Bone marrow (tissue), 2 donors: ENCODE measurements at regions not wholly inside any gene's neighbourhood (a gene's known extent, or its start where the extent isn't known, plus 50 kb on each side); places are given as distances from the start of the nearest gene placed in this dataset.

Experiments
- DNase-seq, 2 donors: peaks; one replicate each; lab custom pipeline; 2025; lab: John Stamatoyannopoulos, UW

DNA sequence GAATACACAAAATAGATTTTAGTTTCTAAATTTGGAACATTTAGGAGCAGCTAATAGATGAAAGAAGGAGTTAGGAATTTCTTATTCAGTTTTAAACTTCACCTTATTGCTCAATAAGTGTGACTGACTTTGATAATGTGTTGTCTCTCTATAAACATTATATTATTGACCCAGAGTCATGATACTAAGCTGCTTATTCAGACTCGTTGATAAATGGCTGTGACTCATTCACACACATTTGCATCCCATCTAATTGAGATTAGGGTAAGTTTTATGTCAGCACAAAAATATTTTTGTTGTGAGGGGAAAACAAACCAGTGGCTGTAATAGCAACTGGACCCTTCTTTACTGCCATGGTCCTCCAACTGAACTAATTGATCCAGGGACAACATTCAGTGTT is 137.6 kb downstream of the GOLIM4 start:
- DNase-seq: no peak

DNA sequence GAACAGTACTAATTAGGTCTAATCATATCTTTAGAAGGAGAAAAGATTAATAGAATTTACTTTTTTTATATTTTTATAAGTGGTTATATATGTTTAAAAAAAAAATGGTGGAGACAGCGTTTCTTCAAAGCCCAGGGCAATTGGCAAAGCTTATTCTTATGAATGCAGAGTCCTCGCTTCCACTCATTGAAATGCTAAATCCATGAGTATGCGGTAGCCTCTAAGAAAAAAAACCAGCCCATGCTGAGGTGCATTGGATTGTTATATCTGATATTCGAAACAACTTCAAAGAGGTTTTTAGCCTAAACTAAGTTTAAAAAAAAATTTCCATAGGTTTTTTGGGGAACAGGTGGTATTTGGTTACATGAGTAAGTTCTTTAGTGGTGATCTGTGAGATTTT is 142.8 kb downstream of the GOLIM4 start:
- DNase-seq: no peak

DNA sequence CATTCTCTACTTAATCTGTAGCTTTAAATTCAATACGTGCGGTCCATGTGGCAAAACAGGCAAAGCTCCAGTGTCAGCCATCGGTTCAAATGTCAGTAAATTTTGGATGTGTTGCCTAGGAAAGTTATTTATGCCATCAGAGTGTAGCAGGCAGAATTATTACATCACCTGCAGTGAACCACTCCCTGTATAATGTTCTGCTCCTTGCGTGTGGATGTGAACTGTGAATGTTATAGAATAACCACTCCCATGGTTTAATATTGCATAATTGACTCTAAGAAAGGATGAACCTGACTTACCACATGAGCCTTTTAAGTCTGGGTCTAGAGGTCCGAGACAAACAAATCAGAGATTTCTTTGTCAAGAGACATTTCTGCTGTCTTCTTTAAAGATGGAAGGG is 145.5 kb downstream of the GOLIM4 start:
- DNase-seq: no peak

DNA sequence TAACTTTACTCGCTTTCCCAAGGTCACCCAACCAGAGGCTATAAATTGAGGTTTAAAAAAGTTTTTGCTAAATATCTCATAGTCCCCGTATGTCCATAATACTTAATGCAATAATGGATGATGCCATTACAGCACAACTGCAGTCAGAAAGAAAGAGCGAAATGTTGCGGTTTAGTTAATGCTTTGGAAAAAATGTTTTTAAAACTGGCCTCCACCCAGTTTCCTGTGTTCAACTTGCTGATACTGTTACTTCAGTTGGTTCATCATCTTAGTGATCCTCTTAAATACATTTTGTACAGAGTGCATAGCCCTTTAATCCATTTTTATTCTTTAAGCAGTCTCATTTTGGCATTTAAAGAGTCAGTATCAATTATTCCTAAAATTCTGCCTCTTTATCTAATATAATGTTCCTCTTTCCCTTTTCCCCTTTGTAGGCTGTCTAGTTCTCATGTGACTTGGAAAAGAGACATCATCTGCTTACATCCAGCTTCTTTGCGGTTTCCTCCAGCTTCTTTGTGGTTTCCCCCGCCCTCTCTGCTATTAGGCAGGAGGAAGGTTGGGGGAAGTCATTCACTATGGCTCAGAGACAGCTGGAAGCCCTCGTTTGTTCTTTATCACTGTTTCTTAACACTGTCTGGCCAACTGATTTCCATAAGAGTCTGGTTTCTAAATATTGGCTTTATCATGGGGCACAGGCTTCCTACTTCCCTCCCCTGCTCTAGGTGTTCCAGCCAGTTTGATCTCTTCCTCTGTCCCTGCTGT is 154.3 kb downstream of the GOLIM4 start:
- peak; percentile 3 to 38 for DNase-seq

DNA sequence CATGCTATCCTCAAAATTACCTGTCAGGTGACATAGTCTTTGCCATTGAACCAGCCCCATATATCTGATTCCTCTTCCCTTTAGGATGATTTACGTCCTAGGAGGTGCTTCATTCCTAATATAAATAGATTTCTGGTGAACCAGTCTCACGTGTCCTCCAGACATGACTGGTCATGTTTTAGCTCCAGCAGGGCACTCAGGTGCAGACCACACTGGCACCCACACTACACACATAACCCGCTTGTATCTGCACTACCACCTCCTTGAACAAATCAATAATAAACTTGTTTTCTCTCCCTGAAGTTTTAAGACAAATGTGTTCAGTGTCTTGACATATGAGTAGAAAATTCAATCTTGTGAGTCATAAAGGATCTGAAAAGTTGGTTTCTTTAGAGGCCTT is 155.5 kb downstream of the GOLIM4 start:
- DNase-seq: no peak

DNA sequence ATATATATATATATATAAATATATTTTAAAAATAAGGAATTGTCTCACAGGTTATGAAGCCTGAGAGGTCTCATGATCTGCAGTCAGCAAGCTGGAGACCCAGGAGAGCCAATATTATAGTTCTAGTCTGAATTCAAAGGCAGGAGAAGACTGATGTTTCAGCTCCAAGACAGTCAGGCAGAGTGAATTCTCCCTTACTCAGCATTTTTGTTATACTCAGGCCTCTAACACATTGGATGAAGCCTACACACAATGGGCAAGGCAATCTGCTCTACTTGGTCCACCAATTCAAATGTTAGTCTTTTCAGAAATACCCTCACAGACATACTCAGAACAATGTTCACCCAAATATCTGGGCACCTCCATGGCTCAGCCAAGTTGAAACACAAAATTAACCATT is 157.2 kb downstream of the GOLIM4 start:
- no peak for DNase-seq

DNA sequence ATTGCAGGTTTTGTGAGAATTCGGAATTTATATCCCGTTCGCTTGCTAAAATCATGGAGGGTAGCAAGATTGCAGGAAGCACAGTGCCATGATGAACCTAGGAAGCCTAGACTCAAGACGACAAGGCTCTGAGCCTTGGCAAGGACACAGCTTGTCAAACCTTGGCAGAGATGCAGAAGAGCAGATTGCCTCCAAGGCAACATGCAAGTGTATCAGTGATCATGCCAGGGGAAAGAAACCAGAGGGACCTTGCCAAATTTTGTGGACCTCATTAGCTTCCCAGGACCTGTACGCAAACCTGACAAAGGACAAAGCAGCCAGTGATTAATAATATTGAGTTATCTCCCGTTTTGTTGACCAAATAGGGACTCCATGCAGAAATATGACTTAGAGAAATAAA is 159.7 kb downstream of the GOLIM4 start:
- DNase-seq: no peak

DNA sequence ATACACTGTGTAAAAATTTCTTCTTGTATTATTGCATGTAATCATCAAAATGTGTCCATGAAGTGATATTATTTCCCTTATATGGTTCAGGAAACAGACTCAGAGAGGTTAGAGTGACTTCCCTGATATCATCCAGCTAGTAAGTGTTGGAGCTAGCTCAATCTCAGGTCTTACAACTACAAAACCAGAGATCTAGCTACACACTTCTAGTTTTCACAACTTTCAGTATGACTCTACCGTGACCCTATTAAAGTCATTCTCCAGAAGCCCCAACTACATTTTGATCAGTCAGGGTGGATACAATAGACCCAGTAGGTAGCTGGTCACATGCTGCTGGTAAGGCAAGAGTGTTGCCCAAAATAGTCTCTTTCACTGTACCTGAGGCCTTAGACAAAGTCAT is 165.3 kb downstream of the GOLIM4 start:
- no peak for DNase-seq

DNA sequence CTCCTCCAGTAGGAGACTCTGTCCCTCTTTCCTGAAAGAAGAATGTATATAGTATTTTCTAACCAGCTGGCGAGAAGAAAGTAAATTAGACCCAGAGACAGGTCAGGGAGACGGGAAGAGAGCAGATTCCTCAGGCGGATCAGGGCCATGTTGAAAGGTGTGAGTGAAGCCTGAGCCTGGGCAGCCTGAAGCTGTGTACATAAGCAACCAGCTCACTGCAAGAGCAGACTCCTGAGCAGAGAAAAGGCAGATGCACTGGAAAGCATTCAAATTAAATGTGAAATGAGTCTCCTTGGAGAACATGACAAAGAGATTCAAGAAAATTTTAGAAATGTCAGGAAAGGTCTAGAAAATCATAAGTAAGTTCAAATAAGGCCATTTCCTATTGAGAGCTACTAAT is 165.8 kb downstream of the GOLIM4 start:
- no peak for DNase-seq

DNA sequence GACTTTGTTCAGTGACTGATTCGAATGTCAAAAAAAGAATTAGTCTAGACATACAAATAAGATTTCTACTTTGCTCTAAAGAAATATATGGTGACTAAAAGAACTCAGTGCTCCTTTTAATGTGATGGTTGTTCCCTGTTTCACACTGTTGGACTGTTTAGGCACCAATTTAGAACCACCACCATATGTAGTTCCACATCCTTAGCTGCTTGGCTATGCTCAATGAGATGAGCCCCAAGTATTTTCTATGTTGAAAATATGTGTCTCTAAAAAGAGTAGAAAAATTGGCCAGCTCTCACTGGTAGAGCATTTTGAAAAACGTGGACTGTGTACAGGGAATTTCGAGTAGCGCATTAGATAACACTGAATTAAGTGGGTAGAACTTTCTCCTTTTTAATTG is 167.3 kb downstream of the GOLIM4 start:
- no peak for DNase-seq

DNA sequence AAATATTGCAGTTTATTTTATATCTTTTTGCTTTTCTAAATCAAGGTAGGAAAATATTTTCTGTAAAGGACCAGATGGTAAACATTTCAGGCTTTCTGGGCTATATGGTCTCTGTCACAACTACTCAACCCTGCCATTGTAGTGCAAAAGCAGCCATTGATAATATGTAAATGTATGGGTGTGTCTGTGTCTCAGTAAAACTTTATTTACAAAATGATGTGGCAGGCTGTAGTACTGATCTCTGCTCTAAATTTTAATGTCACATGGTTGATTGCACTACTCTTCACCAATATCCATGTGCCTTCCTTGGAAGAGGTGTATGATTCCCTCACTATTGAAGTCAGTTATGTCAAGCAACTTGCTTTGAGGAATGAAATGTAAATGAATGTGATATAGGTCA is 175.0 kb downstream of the GOLIM4 start:
- no peak for DNase-seq

DNA sequence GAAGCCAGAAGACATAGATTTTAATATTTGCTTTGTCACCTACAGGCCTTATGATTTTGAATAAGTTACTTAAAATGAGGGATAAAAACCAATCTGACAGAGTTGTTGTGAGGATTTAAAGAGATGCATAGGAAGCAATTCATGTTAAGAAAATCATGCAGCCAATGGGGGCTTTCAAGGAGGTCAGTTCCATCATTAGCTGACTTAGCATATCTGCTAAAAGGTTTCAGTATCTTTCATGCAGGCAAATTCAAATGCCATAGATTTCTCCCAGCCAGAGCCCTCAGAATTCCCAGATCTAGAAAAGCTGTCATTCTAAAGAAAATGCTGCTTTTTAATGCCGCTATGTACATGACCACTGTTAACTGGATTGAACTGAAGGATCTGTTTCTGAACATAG is 176.1 kb downstream of the GOLIM4 start:
- DNase-seq: no peak

DNA sequence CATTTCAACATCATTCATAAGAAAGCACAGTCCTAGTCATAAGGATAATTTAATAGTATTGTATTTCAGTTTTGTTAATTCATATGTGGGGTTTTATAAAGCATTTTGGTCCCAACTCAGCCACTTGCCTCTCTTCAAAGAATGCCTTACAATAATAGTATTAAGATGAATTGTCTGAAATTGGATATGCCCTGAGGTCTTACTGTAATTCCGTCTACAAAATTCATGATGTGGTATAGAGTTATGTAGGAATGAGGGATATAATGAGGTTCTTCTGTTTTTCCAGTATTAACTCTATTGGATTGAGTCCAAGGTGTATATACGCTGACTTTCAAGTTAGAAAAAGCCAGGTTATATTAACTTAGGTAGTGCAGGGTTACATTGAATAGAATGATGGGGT is 177.0 kb downstream of the GOLIM4 start:
- no peak for DNase-seq

DNA sequence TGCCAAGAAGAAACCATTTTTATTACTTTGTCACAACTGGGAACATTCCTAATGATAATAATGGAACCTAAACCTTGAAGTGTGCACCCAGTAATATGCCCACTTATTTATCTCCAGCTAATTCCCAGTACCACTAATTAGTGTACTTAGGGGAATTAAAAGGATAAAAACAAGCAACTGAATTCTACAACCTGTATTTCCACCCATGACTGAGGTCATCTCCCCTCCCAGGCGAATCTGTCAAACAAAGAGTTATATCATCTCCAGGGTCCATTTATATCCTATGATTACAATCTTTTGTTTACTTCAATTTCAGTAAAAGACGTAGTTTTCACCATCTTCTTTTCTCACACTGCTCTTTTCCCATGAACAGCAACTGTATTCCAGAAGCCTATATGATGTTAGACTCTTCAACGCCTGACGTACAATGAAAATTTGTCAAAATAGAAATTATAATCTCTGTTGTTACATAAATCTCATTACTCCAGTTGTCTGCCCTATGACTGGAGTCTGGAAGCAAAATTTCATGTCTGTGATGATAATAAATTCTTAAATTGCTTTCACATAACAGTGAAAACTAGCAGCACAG is 177.6 kb downstream of the GOLIM4 start:
- no peak for DNase-seq

DNA sequence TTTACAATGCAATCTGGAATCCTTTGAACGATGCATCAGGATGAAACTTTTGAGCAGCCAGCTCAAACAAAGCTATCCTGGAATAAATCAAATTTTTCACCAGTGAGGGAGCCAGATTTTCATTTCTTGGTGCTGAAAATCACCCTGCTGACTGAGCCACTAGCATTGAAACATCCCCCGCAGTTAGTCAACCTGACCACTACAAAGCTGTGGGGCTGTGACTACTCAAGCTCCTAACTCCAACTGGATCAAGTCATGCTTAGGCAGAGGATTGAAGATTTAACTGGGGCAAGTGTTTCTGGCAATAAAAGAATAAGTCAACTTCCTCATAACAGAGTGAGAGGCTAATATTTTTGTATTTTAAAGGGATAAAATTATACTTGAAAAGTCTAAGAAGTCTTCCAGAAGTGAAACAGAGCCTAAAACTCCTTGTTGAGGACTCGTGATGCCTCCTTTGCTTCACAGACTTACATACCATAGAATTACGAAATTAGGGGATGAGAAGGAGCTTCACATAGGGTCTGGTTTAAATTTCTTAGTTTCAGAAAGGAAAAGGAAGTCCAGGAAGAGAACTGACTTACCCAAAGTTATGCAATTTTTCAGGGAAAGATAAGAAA is 177.8 kb downstream of the SERPINI1 start:
- no peak for DNase-seq

DNA sequence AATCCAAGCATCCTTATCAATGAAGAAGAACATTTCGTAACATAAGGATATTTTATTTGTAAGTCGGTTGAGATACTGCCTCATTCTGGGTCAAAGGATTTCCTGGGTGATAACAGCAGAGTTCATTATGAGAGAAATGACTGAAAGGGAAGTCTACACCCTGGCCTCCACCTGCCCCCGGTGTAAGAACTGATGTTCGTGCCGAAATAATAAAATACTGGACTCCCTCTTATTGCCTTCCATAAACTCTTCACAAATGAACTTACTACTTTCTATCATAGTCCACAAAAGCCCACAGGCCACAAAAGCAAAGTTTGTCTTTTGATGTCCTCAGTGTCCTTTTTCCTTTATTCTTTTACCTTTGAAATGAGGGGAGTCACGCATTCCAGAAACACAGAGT is 174.4 kb downstream of the SERPINI1 start:
- no peak for DNase-seq

DNA sequence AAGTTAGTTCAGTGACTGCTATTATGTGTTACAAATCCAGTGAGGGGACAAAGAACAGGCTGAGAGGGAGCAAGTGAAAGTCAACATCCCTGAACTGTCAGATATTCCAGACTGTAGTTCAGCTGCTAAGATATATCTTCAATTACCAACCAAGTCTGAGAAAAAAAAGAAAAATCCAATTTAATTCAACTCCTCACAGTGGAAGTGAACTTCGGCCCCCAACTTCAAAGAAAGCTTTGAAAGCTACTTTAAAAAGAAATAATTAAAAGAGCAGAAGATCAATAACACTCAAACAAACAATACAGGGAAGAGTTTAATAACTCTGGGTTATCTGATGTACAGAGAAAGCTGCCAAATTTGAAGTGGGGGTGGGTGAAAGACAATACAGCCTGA is 174.0 kb downstream of the SERPINI1 start:
- DNase-seq: no peak

DNA sequence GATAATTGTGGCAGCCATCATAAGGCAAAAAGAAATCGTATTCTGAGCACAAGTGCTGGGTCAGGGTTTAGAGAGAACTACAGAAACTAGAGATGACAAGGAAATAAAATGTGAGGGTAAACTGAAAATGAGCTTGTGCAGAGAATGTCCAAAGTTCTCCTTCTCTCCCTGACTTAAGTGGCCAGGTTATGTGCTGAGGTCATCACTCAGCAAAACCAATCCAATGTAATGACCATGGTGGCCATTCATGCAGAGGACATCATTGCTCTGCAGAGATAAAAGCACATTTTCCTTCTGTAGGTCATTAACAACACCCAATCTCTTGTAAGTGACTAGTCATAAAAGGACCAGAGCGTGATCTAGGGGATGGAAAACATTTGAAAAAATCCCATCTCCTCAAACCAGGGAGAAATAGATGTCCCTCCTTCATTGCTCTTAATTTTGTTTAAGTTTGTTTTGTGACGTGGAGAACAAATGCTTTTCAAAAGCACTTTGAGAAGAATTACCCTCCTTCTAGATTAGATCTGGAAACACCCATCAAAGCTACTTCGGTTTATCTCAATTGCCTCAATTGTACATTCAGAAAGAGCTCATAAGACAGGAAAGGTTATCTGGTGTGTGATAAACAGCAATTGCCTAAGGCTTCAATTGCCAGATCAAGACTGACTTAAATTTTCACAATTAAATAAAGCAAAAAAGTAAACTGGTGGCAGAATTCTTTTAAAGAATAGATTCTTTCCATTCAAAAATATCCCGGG is 173.4 kb downstream of the SERPINI1 start:
- DNase-seq: no peak

DNA sequence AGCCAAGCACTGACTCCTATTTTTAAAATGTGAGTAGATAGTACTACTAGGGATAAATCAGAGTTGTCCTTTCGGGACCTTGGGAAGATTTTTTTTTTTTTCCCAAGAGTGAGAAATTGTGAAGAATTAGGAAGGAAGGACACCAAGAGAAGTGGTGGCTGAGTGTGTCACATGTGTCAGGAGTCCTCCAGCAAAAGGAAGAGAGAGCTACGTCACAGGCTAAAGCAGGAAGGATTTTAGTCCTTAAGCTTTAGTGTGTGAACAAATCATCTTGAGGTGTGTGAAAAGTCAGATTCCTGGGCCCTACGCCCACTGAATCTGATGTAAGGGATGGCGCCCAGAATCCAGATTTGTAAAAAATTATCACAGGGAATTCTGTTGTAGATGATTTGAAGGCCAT is 172.7 kb downstream of the SERPINI1 start:
- DNase-seq: no peak

DNA sequence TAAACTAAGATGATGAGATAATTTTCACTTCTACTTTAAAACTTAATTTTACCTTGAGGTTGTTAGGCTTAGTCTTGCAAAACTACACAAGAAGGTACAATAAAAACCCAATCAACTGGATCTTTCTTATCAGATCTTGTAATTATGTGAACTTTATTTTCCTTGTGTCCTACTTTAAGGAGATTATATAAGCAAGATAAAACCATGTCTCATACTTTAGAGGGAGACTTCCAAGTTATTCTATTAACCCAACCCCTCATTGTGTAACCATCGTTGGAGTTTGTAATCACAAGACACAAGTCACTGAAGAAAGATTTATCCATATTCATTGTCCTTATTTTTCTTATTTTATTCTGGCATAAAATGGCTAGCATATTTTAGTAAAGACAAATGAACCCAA is 165.6 kb downstream of the SERPINI1 start:
- DNase-seq: no peak

DNA sequence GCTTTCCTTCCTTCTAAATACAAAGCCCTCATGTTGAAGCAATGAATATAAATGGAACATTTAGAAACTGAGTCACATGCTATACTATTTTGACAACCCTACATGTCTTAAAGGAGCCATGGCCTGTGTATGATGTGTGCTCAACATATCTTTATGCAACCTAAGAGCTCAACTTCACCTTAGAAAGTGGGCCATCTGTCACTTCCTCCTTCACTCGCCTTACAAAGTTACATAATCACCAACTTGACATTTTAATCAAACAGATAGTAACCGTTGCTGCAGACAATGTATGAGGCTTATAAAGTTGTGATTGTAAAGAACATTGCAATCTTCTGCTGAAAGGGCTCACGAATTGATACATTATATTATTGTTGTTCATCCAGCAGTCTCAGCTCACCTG is 163.6 kb downstream of the SERPINI1 start:
- no peak for DNase-seq

DNA sequence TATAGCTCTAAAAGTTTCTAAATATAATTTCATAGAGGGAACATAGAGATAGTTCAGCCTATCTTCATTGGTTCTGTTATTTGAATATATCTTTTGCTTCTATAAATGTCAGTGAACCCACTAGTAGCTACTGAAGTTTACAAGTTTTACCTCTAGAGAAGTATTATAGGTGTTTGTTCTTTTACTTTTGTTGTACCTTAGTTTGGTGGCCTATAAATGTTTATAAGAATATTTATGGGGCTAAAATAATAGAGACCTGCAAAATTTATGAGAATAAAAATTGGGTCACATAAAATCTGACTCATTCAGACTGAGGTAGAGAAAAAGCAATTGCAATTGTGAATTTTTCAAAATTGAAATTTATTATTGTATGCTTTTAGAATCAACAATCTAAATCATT is 162.6 kb downstream of the SERPINI1 start:
- DNase-seq: no peak

DNA sequence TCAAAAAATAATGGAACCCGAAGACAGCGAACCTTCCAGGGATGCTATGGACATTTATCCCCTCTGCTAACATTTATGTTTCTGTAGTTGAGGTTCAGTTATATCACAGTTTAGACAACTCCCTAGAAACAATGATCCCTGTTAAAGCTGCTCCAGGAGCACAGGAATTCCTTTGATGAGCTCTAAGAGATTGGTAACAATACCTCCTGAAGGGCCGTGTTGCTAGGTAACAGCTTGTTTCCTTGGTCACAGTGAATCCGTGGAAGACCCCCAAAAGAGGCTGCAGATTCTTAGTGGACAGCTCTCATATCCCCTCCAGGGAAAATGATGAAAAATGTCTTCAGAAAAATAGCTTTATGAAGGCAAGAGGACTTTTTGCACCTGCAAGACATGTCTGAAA is 160.2 kb downstream of the SERPINI1 start:
- no peak for DNase-seq
